Calu3 (cell line): ENCODE measurements at regions not wholly inside any gene's neighbourhood (a gene's known extent, or its start where the extent isn't known, plus 50 kb on each side); places are given as distances from the start of the nearest gene placed in this dataset.
A peak's percentile ranks its signal among the peaks of the same experiment; 100 is the strongest.

Experiments
- BruUV-seq: library from RNA; stranded (reverse); fragments of 400-500 nt; replicated peaks from 2 replicates; lab custom pipeline; 2021; lab: Mats Ljungman, UMichigan
- CTCF ChIA-PET: fragments of 300-600 bp; sonication (Branson Sonifier 250); formaldehyde crosslinking; loops from one replicate; lab custom pipeline; 2022; ENCODE audit warnings: antibody characterized with exemption; lab: Charles Lee
- DNase-seq: peaks from one replicate; pipeline ENCODE4 v3.0.0; 2022
- H3K27ac Mint-ChIP-seq: one replicate; pipeline ENCODE4 v1.8.0; 2022; ENCODE audit warnings: mixed read lengths; ENCODE audit not compliant: unreplicated experiment
- H3K27me3 Mint-ChIP-seq: one replicate; pipeline ENCODE4 v1.8.0; 2022; ENCODE audit warnings: mixed read lengths; ENCODE audit not compliant: unreplicated experiment
- H3K36me3 Mint-ChIP-seq: one replicate; pipeline ENCODE4 v1.8.0; 2022; ENCODE audit warnings: mild to moderate bottlenecking, moderate library complexity, mixed read lengths; ENCODE audit not compliant: insufficient read depth, unreplicated experiment
- H3K4me1 Mint-ChIP-seq: one replicate; pipeline ENCODE4 v1.8.0; 2022; ENCODE audit warnings: mild to moderate bottlenecking, low read depth, mixed read lengths; ENCODE audit not compliant: unreplicated experiment
- H3K4me3 Mint-ChIP-seq: one replicate; pipeline ENCODE4 v1.8.0; 2022; ENCODE audit warnings: mild to moderate bottlenecking, low read depth, moderate library complexity, mixed read lengths; ENCODE audit not compliant: unreplicated experiment
- H3K9me3 Mint-ChIP-seq: one replicate; pipeline ENCODE4 v1.8.0; 2022; ENCODE audit warnings: low read depth, mixed read lengths; ENCODE audit not compliant: unreplicated experiment
- CTCF ChIP-seq: fragments of 200-600 bp; IDR thresholded peaks from one replicate; pipeline ENCODE4 v1.8.0; 2022; ENCODE audit warnings: antibody characterized with exemption; ENCODE audit not compliant: unreplicated experiment
- intact Hi-C: fragments of 100-400 bp; cut with micrococcal nuclease; formaldehyde crosslinking; loops from one replicate; pipeline ENCODE4 v1.10.0; 2022; ENCODE audit not compliant: unreplicated experiment

- H3K27me3 Mint-ChIP-seq, result no peaks in the 10 kb centered on the region
- TF ChIP-seq CTCF, result no peak
- no peaks in the 10 kb centered on the region for H3K9me3 Mint-ChIP-seq
- CTCF ChIA-PET, result no interaction called here
- no peak overlapping the region for H3K4me3 Mint-ChIP-seq
- no peak for DNase-seq
- no peaks in the 10 kb centered on the region for H3K36me3 Mint-ChIP-seq
- no TSS peak for BruUV-seq
- intact Hi-C loops, result no loop called here
- H3K4me1 Mint-ChIP-seq, result peaks cover 6% of the 10 kb centered on the region
- H3K27ac Mint-ChIP-seq, result no peak overlapping the region
These were observed 78.6 kb upstream of the RGS2 start for GRCh38 chr1:192730198-192730597.

DNA sequence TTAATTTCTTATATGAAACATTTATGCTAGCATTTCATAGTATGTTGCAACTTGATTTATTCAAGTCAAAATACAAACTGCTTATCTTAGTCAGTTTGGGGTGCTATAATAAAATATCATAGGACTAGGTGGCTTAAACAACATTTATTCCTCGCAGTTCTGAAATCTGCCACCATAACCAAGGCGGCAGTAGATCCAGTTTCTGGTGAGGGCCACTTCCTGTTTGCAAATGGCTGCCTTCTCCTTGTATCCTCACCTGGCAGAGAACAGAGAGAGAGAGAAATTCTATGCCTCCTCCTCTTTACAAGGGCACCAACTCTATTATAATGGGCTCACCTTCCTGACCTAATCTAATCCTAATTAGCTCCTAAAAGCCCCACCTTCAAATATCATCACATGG, 76.1 kb upstream of the RGS2 start:
- no peak for TF ChIP-seq CTCF
- Mint-ChIP-seq H3K27me3 (no peaks in the 10 kb centered on the region), H3K4me3 (no peak overlapping the region), H3K27ac (no peak overlapping the region), H3K4me1 (no peaks in the 10 kb centered on the region), H3K36me3 (no peaks in the 10 kb centered on the region), H3K9me3 (no peaks in the 10 kb centered on the region)
- BruUV-seq, result no TSS peak
- DNase-seq, result peak; percentile 20
- CTCF ChIA-PET, result no interaction called here
- intact Hi-C loops, result no loop called here

GRCh38 chr1:192735298-192735915, 73.4 kb upstream of the RGS2 start:
- H3K36me3 Mint-ChIP-seq, result no peaks in the 10 kb centered on the region
- H3K4me1 Mint-ChIP-seq, result no peaks in the 10 kb centered on the region
- no peaks in the 10 kb centered on the region for H3K27me3 Mint-ChIP-seq
- H3K4me3 Mint-ChIP-seq, result no peak overlapping the region
- BruUV-seq, result no TSS peak
- H3K27ac Mint-ChIP-seq, result no peak overlapping the region
- intact Hi-C loops, result no loop called here
- CTCF ChIA-PET, result interaction anchor here (1.2 kb wide), 1 partner anchor 11 kb away, joined by 3 read pairs; no protein-coding TSS in a partner anchor
- H3K9me3 Mint-ChIP-seq, result no peaks in the 10 kb centered on the region
- DNase-seq, result no peak
- TF ChIP-seq CTCF, result no peak

DNA sequence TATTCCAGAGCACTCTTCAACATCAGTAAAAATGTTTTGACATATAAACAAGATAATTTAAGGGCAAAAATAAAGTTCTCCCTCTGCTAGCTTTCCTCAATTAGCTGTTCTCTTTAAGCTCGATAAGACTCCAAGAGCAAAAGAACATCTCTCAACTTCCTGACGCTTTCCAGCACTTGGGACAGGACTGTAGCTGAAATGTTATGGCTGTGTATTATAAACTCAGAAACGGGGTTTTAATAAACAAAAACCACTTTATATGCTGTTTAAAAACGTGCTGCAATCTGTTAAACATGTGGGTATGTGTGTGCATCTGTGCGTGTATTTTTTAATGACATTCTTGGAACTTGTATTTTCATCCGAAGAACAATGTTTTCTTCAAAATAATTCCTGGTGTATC, 71.5 kb upstream of the RGS2 start:
- Mint-ChIP-seq H3K27ac (no peak overlapping the region), H3K4me1 (no peaks in the 10 kb centered on the region), H3K27me3 (no peaks in the 10 kb centered on the region), H3K36me3 (no peaks in the 10 kb centered on the region), H3K9me3 (peaks cover 5% of the 10 kb centered on the region), H3K4me3 (no peak overlapping the region)
- DNase-seq, result no peak
- BruUV-seq, result no TSS peak
- intact Hi-C loops, result no loop called here
- no peak for TF ChIP-seq CTCF
- CTCF ChIA-PET, result interaction anchor here (1.4 kb wide), 1 partner anchor 10 kb away, joined by 3 read pairs; no protein-coding TSS in a partner anchor
